Left lung (tissue), 4 donors: ENCODE measurements at regions not wholly inside any gene's neighbourhood (a gene's known extent, or its start where the extent isn't known, plus 50 kb on each side); places are given as distances from the start of the nearest gene placed in this dataset.

ENCODE experiments used
- ATAC-seq: fragments of 200-7000 bp; cut with Tn5 transposase; one replicate; pipeline ENCODE4 v1.9.1; 2020; ENCODE audit warnings: moderate library complexity
- DNase-seq, 4 donors: peaks; one replicate each; pipeline ENCODE4 v3.0.0-alpha.2; 2013 to 2020
- H3K27ac ChIP-seq, 2 donors: fragments of 200-600 bp; sonication (generic) in 1 of 2; one replicate each; pipeline versions ENCODE4 v1.5.0 to v1.8.0; 2020 to 2021
- H3K27me3 ChIP-seq, 2 donors: fragments of 200-600 bp; sonication (generic) in 1 of 2; one replicate each; pipeline versions ENCODE4 v1.5.0 to v1.8.0; 2020 to 2021
- H3K36me3 ChIP-seq, 2 donors: fragments of 200-600 bp; sonication (generic) in 1 of 2; one replicate each; pipeline versions ENCODE4 v1.5.0 to v1.8.0; 2020 to 2021
- H3K4me1 ChIP-seq, 2 donors: fragments of 200-600 bp; one replicate each; pipeline ENCODE4 v1.8.0; 2021
- H3K4me3 ChIP-seq, 2 donors: fragments of 200-600 bp; sonication (generic) in 1 of 2; one replicate each; pipeline versions ENCODE4 v1.5.0 to v1.8.0; 2020 to 2021; ENCODE audit warnings: mild to moderate bottlenecking in 1 of 2
- H3K9me3 ChIP-seq, 2 donors: fragments of 200-600 bp; sonication (generic) in 1 of 2; one replicate each; pipeline versions ENCODE4 v1.5.0 to v1.8.0; 2020 to 2021
- intact Hi-C, 2 donors: fragments of 100-400 bp; cut with DNase I; formaldehyde crosslinking; loops; one replicate each; pipeline versions ENCODE4 v1.11.2 to v1.14.2; 2022
- TF ChIP-seq, protein P1 (sequence below), 2 donors: fragments of 200-600 bp; sonication (generic) in 1 of 2; IDR thresholded peaks; one replicate each; pipeline versions ENCODE4 v1.5.0 to v1.8.0; 2021; ENCODE audit warnings: antibody characterized with exemption in 2 of 2
- donor health status: DM: no; HTN: yes; CAD: no.
- donor health status: DM: no; HTN: no; CAD: no.

DNA sequence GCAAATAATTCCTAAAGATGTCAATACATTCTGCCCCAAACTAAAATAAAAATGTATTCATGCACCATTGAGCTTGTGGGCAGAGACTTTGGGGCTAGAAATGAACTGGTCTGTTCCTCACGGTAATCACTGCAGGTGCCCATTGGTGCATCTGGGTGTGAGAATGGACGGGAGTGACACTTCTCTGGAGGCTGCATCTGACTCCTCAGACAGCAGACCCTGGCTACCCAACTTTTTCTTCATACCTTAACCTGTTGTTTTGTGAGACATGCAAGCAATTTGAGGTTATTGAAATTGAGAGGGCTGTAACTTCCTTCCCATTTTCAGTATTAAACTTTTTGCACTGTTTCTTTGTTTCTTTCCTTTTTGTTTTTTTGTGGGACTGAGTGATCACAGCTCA, 333.4 kb downstream of the ICE1 start:
- ATAC-seq (no peak), DNase-seq (no peak)
- Histone ChIP-seq H3K9me3 (no peaks in the 10 kb centered on the region), H3K27ac (no peak overlapping the region), H3K27me3 (no peaks in the 10 kb centered on the region), H3K36me3 (no peaks in the 10 kb centered on the region), H3K4me3 (no peak overlapping the region), H3K4me1 (no peaks in the 10 kb centered on the region)
- TF ChIP-seq, protein P1, sequence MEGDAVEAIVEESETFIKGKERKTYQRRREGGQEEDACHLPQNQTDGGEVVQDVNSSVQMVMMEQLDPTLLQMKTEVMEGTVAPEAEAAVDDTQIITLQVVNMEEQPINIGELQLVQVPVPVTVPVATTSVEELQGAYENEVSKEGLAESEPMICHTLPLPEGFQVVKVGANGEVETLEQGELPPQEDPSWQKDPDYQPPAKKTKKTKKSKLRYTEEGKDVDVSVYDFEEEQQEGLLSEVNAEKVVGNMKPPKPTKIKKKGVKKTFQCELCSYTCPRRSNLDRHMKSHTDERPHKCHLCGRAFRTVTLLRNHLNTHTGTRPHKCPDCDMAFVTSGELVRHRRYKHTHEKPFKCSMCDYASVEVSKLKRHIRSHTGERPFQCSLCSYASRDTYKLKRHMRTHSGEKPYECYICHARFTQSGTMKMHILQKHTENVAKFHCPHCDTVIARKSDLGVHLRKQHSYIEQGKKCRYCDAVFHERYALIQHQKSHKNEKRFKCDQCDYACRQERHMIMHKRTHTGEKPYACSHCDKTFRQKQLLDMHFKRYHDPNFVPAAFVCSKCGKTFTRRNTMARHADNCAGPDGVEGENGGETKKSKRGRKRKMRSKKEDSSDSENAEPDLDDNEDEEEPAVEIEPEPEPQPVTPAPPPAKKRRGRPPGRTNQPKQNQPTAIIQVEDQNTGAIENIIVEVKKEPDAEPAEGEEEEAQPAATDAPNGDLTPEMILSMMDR (IDR thresholded peaks at IDR 0.05) = no peak
- intact Hi-C loops = no loop called here

DNA sequence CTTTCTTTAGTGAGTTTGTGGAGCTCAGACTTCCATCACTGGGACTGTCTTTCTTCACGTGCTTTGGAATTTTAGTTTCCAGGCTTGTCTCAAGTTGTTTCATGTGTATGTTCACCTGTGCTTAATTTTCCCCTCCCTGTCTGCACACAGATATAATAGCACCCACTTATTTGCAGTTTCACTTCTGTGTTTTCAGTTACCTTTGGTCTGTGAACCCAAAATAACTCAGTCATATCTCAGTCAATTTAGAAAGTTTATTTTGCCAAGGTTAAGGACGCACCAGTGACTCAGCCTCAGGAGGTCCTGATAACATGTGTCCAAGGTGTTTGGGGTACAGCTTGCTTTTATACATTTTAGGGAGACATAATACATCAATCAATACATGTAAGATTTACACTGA, 330.4 kb downstream of the ICE1 start:
- intact Hi-C loops = no loop called here
- Histone ChIP-seq H3K9me3 (no peaks in the 10 kb centered on the region), H3K4me3 (no peak overlapping the region), H3K27me3 (no peaks in the 10 kb centered on the region), H3K4me1 (no peaks in the 10 kb centered on the region), H3K36me3 (no peaks in the 10 kb centered on the region), H3K27ac (no peak overlapping the region)
- no peak for DNase-seq
- TF ChIP-seq, protein P1 (IDR thresholded peaks at IDR 0.05) = no peak
- no peak for ATAC-seq

DNA sequence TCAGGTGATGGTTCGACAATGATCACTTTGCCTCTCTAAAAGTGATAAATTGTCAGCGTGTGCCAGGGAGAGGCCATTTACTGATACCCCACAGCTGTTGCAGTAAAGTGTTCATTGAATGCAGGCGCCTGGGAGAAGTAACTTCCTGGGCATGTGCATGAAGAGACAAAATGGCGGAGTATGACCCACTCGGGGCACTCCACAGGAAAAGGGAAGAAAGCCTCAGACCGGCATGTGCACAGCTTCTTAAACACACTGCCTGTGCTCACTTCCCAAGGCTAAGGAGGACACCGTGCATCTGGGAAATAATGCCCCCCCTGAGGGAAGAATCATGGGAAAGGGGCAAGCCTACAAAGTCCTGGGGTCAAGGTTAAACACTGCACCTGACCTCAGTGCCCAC, 329.5 kb downstream of the ICE1 start:
- Histone ChIP-seq H3K9me3 (no peaks in the 10 kb centered on the region), H3K27ac (no peak overlapping the region), H3K36me3 (no peaks in the 10 kb centered on the region), H3K4me1 (no peaks in the 10 kb centered on the region), H3K4me3 (no peak overlapping the region), H3K27me3 (no peaks in the 10 kb centered on the region)
- intact Hi-C loops = no loop called here
- TF ChIP-seq, protein P1 (IDR thresholded peaks at IDR 0.05) = no peak
- DNase-seq (no peak), ATAC-seq (no peak)

DNA sequence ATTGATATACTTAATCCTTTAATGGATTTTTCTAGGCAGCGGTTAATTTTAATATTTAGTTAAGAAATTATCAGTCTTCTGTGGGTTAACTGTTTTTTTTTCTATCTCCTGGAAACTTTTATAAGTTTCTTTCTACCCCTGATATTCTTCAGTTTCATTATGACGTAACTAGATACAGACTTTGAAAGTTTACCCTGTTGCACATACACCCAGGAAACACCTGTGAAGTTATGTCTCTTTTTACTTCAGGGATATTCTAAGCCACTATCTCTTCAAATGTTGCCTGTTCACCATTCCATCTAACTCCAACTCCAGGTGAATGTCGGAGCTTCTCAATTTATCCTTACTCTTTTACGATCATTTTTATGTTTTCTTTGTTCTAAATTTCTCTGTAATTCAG, 329.0 kb downstream of the ICE1 start:
- no peak for DNase-seq
- H3K27ac ChIP-seq = no peak overlapping the region
- no peaks in the 10 kb centered on the region for H3K4me1 ChIP-seq
- H3K27me3 ChIP-seq = no peaks in the 10 kb centered on the region
- no peak for ATAC-seq
- TF ChIP-seq, protein P1 (IDR thresholded peaks at IDR 0.05) = no peak
- H3K9me3 ChIP-seq = no peaks in the 10 kb centered on the region
- H3K4me3 ChIP-seq = no peak overlapping the region
- no peaks in the 10 kb centered on the region for H3K36me3 ChIP-seq
- intact Hi-C loops = no loop called here

DNA sequence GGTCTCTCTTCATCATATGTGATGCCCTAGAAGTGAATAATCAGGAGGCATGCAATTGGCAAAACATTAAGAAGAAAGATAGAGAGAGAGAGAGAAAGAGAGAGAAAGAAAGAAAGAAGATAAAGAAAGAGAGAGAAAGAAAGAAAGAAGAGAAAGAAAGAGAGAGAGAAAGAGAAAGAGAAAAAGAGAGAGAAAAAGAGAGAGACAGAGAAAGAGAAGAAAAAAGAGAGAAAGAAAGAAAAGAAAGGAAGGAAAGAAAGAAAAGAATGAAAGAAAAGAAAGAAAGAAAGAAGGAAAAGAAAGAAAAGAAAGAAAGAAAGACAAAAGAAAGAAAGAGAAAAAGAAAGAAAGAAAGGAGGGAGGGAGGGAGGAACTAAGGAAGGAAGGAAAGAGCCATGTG, 318.9 kb downstream of the ICE1 start:
- H3K4me1 ChIP-seq = no peaks in the 10 kb centered on the region
- no peaks in the 10 kb centered on the region for H3K36me3 ChIP-seq
- DNase-seq (no peak), ATAC-seq (no peak)
- H3K9me3 ChIP-seq = peaks cover 0 to 33% of the 10 kb centered on the region in 2 donors
- no peak overlapping the region for H3K4me3 ChIP-seq
- TF ChIP-seq, protein P1 (IDR thresholded peaks at IDR 0.05) = no peak
- H3K27ac ChIP-seq = no peak overlapping the region
- intact Hi-C loops = no loop called here
- H3K27me3 ChIP-seq = no peaks in the 10 kb centered on the region
